Spleen (tissue), 11 donors: ENCODE measurements at regions not wholly inside any gene's neighbourhood (a gene's known extent, or its start where the extent isn't known, plus 50 kb on each side); places are given as distances from the start of the nearest gene placed in this dataset.
"Not testable (repeated sequence)": the region's sequence is repeated elsewhere in the genome, so short reads cannot be mapped to it uniquely, and the experiment has no call there.

ENCODE experiments used
- DNase-seq: peaks from one replicate; pipeline ENCODE4 v3.0.0-alpha.2; 2020
- H3K27ac ChIP-seq, 8 donors: fragments of 200-600 bp; sonication (generic) in 7 of 8; 1 replicate in 4 of 8; 2 replicates in 4 of 8; pipeline versions ENCODE4 v1.5.0 to v1.8.0; 2016 to 2021; ENCODE audit warnings: inconsistent platforms in 4 of 8, mild to moderate bottlenecking in 4 of 8, moderate library complexity in 1 of 8
- H3K27me3 ChIP-seq, 7 donors: fragments of 200-600 bp; sonication (generic) in 6 of 7; replicated peaks in 1 of 7; 1 replicate in 4 of 7; 2 replicates in 3 of 7; pipeline versions ENCODE4 v1.5.0 to v1.8.0; 2016 to 2021; ENCODE audit warnings: inconsistent platforms in 3 of 7, mild to moderate bottlenecking in 1 of 7
- H3K36me3 ChIP-seq, 6 donors: fragments of 200-600 bp; sonication (generic) in 5 of 6; 1 replicate in 4 of 6; 2 replicates in 2 of 6; pipeline versions ENCODE4 v1.5.0 to v1.8.0; 2016 to 2021; ENCODE audit warnings: inconsistent platforms in 2 of 6
- H3K4me1 ChIP-seq, 6 donors: fragments of 200-600 bp; sonication (generic) in 5 of 6; 1 replicate in 3 of 6; 2 replicates in 3 of 6; pipeline versions ENCODE4 v1.5.0 to v1.8.0; 2016 to 2021; ENCODE audit warnings: inconsistent platforms in 3 of 6
- H3K4me3 ChIP-seq, 8 donors: fragments of 200-600 bp; sonication (generic) in 7 of 8; 1 replicate in 4 of 8; 2 replicates in 4 of 8; pipeline versions ENCODE4 v1.5.0 to v1.8.0; 2016 to 2021; ENCODE audit warnings: inconsistent platforms in 4 of 8, mild to moderate bottlenecking in 4 of 8, moderate library complexity in 2 of 8
- H3K9me3 ChIP-seq, 8 donors: fragments of 200-600 bp; sonication (generic) in 7 of 8; 1 replicate in 4 of 8; 2 replicates in 4 of 8; pipeline versions ENCODE4 v1.5.0 to v1.8.0; 2016 to 2021; ENCODE audit warnings: inconsistent platforms in 4 of 8
- CTCF ChIP-seq, 11 experiments: fragments of 200-600 bp in 7 of 11; fragments of 450-650 bp in 4 of 11; sonication (generic) in 4 of 11; IDR thresholded peaks in 8 of 11; conservative IDR thresholded peaks in 3 of 11; 1 replicate in 7 of 11; 2 replicates in 4 of 11; pipeline versions ENCODE4 v1.4.0 to v1.8.0; 2016 to 2021; ENCODE audit warnings: antibody characterized with exemption in 11 of 11, inconsistent platforms in 4 of 11, mild to moderate bottlenecking in 1 of 11
- POLR2A ChIP-seq, 3 donors: fragments of 450-650 bp; IDR thresholded peaks; one replicate each; pipeline ENCODE4 v1.5.1; 2017; ENCODE audit warnings: antibody characterized with exemption in 3 of 3, mild to moderate bottlenecking in 1 of 3
- POLR2AphosphoS5 ChIP-seq, 3 donors: sonication (generic); formaldehyde crosslinking; IDR thresholded peaks; one replicate each; pipeline ENCODE4 v1.5.1; 2017; ENCODE audit warnings: antibody characterized with exemption in 3 of 3
- WGBS, 5 donors: extraction: QIAGEN DNeasy Blood & Tissue Kit in 3 of 5; methylation state at CpG; one replicate each; pipeline versions ENCODE4 v1.1.5 to v1.1.7; 2013 to 2018; 5-methylcytosine and 5-hydroxymethylcytosine counted together
- intact Hi-C: fragments of 100-400 bp; cut with DNase I; formaldehyde crosslinking; loops from one replicate; pipeline ENCODE4 v1.15.0; 2023; ENCODE audit warnings: low total_unique reads
- donor health status: healthy with polysubstance abuse.
- donor health status: DM: no; HTN: no; CAD: no; lungs with moderate emphysema.
- donor health status: DM: no; HTN: no; CAD: no.
- donor health status: Bipolar disorder and iron deficiency.
- donor health status: healthy.
- donor health status: DM: no; HTN: no; CAD: no.
- donor health status: DM: yes; HTN: yes; CAD: no.

- H3K4me1 ChIP-seq: no peaks in the 10 kb centered on the region
Observed at GRCh38 chr11:25625094-25625493, 706.8 kb upstream of the ANO3 start.

DNA sequence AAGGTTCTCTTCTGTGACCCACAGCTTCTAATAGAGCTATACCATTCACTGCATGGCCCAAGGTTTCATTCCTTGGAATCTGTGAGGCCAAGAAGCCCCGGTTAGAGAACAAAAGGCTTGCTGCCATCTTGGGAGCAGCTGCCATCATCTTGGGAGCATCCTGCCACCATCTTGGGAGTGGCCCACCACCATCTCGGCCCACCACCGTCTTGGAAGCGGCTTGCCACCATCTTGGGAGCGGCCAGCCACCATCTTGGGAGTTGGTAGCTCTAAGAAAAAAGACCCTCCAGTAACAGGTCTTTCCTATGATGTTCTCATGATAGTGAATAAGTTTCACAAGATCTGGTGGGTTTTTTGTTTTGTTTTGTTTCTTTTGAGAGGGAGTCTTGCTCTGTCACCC, 703.9 kb upstream of the ANO3 start:
- Histone ChIP-seq H3K4me3 (no peak overlapping the region), H3K9me3 (peaks cover 0 to 13% (median 0%) of the 10 kb centered on the region in 8 donors), H3K27me3 (no peaks in the 10 kb centered on the region), H3K27ac (no peak overlapping the region), H3K4me1 (no peaks in the 10 kb centered on the region), H3K36me3 (no peaks in the 10 kb centered on the region)
- no peak for TF ChIP-seq CTCF (IDR thresholded peaks at IDR 0.05 in 8 of 11, conservative IDR thresholded peaks at IDR 0.05 in 3 of 11)
- no peak for TF ChIP-seq POLR2A (IDR thresholded peaks at IDR 0.05)
- TF ChIP-seq POLR2AphosphoS5 (IDR thresholded peaks at IDR 0.05): no peak
- WGBS, 5 donors: 61 to 93% (median 83%) methylated on average over 3 to 5 of the region's 5 CpGs
- intact Hi-C loops: no loop called here
- DNase-seq: peak; percentile 27

More at GRCh38 chr11:25625094-25625493, 706.8 kb upstream of the ANO3 start:
- no peak for DNase-seq
- no peaks in the 10 kb centered on the region for H3K36me3 ChIP-seq
- no peak overlapping the region for H3K4me3 ChIP-seq
- no peak for TF ChIP-seq POLR2AphosphoS5 (IDR thresholded peaks at IDR 0.05)
- no peak for TF ChIP-seq POLR2A (IDR thresholded peaks at IDR 0.05)
- no peak for TF ChIP-seq CTCF (IDR thresholded peaks at IDR 0.05 in 8 of 11, conservative IDR thresholded peaks at IDR 0.05 in 3 of 11)
- no peak overlapping the region for H3K27ac ChIP-seq
- H3K9me3 ChIP-seq: peaks cover 0 to 17% (median 0%) of the 10 kb centered on the region in 8 donors
- WGBS, 5 donors: 85 to 93% (median 91%) methylated on average over 3 of the region's 3 CpGs
- no peaks in the 10 kb centered on the region for H3K27me3 ChIP-seq
- intact Hi-C loops: no loop called here

DNA sequence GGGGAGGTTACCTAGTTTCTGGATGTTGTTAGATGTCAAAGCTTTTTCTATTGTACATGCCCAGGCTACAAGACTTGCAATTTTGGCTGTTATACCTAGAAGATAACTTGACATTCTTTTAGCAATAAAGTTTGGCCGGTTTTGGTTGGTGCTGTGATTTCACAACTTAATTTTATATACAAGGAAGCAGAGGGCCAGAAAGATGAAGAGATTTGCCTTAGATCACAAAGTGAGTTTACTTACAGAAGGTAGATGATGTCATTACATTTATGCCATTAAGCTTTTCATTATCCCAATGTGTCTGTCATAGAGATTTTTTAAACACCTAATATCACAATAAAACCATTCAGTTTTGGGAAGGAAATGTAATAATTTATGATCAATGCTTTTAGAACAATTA, 698.7 kb upstream of the ANO3 start:
- no peak for DNase-seq
- WGBS, 5 donors: 73 to 93% (median 77%) methylated on average over 1 of the region's 1 CpG
- Histone ChIP-seq H3K27me3 (no peaks in the 10 kb centered on the region), H3K27ac (no peak overlapping the region), H3K9me3 (peaks cover 0 to 7% (median 0%) of the 10 kb centered on the region in 8 donors), H3K36me3 (no peaks in the 10 kb centered on the region), H3K4me1 (no peaks in the 10 kb centered on the region), H3K4me3 (no peak overlapping the region)
- TF ChIP-seq POLR2AphosphoS5 (IDR thresholded peaks at IDR 0.05) (no peak), POLR2A (IDR thresholded peaks at IDR 0.05) (no peak), CTCF (IDR thresholded peaks at IDR 0.05 in 8 of 11, conservative IDR thresholded peaks at IDR 0.05 in 3 of 11) (no peak)
- intact Hi-C loops: no loop called here

DNA sequence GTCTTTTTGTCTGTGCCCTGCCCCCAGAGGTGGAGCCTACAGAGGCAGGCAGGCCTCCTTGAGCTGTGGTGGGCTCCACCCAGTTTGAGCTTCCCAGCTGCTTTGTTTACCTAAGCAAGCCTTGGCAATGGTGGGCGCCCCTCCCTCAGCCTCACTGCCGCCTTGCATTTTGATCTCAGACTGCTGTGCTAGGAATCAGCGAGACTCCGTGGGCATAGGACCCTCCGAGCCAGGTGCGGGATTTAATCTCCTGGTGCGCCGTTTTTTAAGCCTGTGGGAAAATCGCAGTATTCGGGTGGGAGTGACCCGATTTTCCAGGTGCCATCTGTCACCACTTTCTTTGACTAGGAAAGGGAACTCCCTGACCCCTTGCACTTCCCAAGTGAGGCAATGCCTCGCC, 682.7 kb upstream of the ANO3 start:
- H3K27me3 ChIP-seq, H3K9me3 ChIP-seq, H3K4me1 ChIP-seq, H3K36me3 ChIP-seq, DNase-seq, intact Hi-C loops, H3K27ac ChIP-seq, H3K4me3 ChIP-seq: not testable (repeated sequence)
- WGBS, 5 donors: 80 to 96% (median 88%) methylated on average over 10 to 12 of the region's 12 CpGs

- peaks cover 0 to 7% (median 0%) of the 10 kb centered on the region in 8 donors for H3K9me3 ChIP-seq
- H3K4me3 ChIP-seq: no peak overlapping the region
- WGBS, 5 donors: 91 to 93% (median 93%) methylated on average over 12 of the region's 12 CpGs
- H3K4me1 ChIP-seq: no peaks in the 10 kb centered on the region
- H3K36me3 ChIP-seq: no peaks in the 10 kb centered on the region
- no peak for TF ChIP-seq POLR2A (IDR thresholded peaks at IDR 0.05)
- TF ChIP-seq POLR2AphosphoS5 (IDR thresholded peaks at IDR 0.05): no peak
- no peak for TF ChIP-seq CTCF (IDR thresholded peaks at IDR 0.05 in 8 of 11, conservative IDR thresholded peaks at IDR 0.05 in 3 of 11)
- no peak overlapping the region for H3K27ac ChIP-seq
- H3K27me3 ChIP-seq: no peaks in the 10 kb centered on the region
- intact Hi-C loops: no loop called here
- DNase-seq: no peak
Observed at GRCh38 chr11:25650319-25650718, 681.6 kb upstream of the ANO3 start.
